ENCODE measurements at regions not wholly inside any gene's neighbourhood (a gene's known extent, or its start where the extent isn't known, plus 50 kb on each side); places are given as distances from the start of the nearest gene placed in this dataset.
"Not testable (repeated sequence)": the region's sequence is repeated elsewhere in the genome, so short reads cannot be mapped to it uniquely, and the experiment has no call there.

GRCh38 chr1:80534606-80535360 lies 1266.0 kb upstream of the ADGRL2 start:
- DNase-seq (ENCODE audit: low read depth), result no peak
- no peak overlapping the region for H3K4me3 ChIP-seq (ENCODE audit: low read depth, low read length)

GRCh38 chr1:80533775-80534334 lies 1266.9 kb upstream of the ADGRL2 start:
- DNase-seq (ENCODE audit: low read depth), result no peak
- no peak overlapping the region for H3K4me3 ChIP-seq (ENCODE audit: low read depth, low read length)

GRCh38 chr1:80533093-80533492 lies 1267.6 kb upstream of the ADGRL2 start:
- H3K4me3 ChIP-seq (ENCODE audit: low read depth, low read length), result no peak overlapping the region
- DNase-seq (ENCODE audit: low read depth), result no peak

GRCh38 chr1:80531182-80531581 lies 1269.6 kb upstream of the ADGRL2 start:
- H3K4me3 ChIP-seq (ENCODE audit: low read depth, low read length), result no peak overlapping the region
- no peak for DNase-seq (ENCODE audit: low read depth)

GRCh38 chr1:80529546-80529945 lies 1271.2 kb upstream of the ADGRL2 start:
- no peak for DNase-seq (ENCODE audit: low read depth)
- no peak overlapping the region for H3K4me3 ChIP-seq (ENCODE audit: low read depth, low read length)

- no peak for DNase-seq (ENCODE audit: low read depth)
- H3K4me3 ChIP-seq (ENCODE audit: low read depth, low read length), result no peak overlapping the region
Measured at GRCh38 chr1:80523861-80524260, 1276.9 kb upstream of the ADGRL2 start.

GRCh38 chr1:80523071-80523470 lies 1277.7 kb upstream of the ADGRL2 start:
- H3K4me3 ChIP-seq (ENCODE audit: low read depth, low read length); DNase-seq (ENCODE audit: low read depth): not testable (repeated sequence)

- H3K4me3 ChIP-seq (ENCODE audit: low read depth, low read length), result no peak overlapping the region
- DNase-seq (ENCODE audit: low read depth), result no peak
Measured at GRCh38 chr1:80520949-80521348, 1279.8 kb upstream of the ADGRL2 start.

GRCh38 chr1:80517062-80517461 lies 1283.7 kb upstream of the ADGRL2 start:
- DNase-seq (ENCODE audit: low read depth), result no peak
- H3K4me3 ChIP-seq (ENCODE audit: low read depth, low read length), result no peak overlapping the region

GRCh38 chr1:80509965-80510522 lies 1290.7 kb upstream of the ADGRL2 start:
- no peak overlapping the region for H3K4me3 ChIP-seq (ENCODE audit: low read depth, low read length)
- no peak for DNase-seq (ENCODE audit: low read depth)

GRCh38 chr1:80506216-80506615 lies 1294.5 kb upstream of the ADGRL2 start:
- no peak for DNase-seq (ENCODE audit: low read depth)
- no peak overlapping the region for H3K4me3 ChIP-seq (ENCODE audit: low read depth, low read length)

GRCh38 chr1:80498673-80499072 lies 1302.1 kb upstream of the ADGRL2 start:
- H3K4me3 ChIP-seq (ENCODE audit: low read depth, low read length), result no peak overlapping the region
- DNase-seq (ENCODE audit: low read depth), result no peak

- no peak overlapping the region for H3K4me3 ChIP-seq (ENCODE audit: low read depth, low read length)
- no peak for DNase-seq (ENCODE audit: low read depth)
Measured at GRCh38 chr1:80495806-80496205, 1304.9 kb upstream of the ADGRL2 start.

GRCh38 chr1:80472145-80472544 lies 1328.6 kb upstream of the ADGRL2 start:
- no peak for DNase-seq (ENCODE audit: low read depth)

GRCh38 chr1:80468356-80468755 lies 1332.4 kb upstream of the ADGRL2 start:
- no peak overlapping the region for H3K4me3 ChIP-seq (ENCODE audit: low read depth, low read length)

More at GRCh38 chr1:80472145-80472544, 1328.6 kb upstream of the ADGRL2 start:
- no peak overlapping the region for H3K4me3 ChIP-seq (ENCODE audit: low read depth, low read length)

GRCh38 chr1:80462006-80462405 lies 1338.7 kb upstream of the ADGRL2 start:
- no peak overlapping the region for H3K4me3 ChIP-seq (ENCODE audit: low read depth, low read length)
- no peak for DNase-seq (ENCODE audit: low read depth)

More at GRCh38 chr1:80468356-80468755, 1332.4 kb upstream of the ADGRL2 start:
- DNase-seq (ENCODE audit: low read depth), result no peak

GRCh38 chr1:80457409-80457808 lies 1343.3 kb upstream of the ADGRL2 start:
- no peak for DNase-seq (ENCODE audit: low read depth)
- no peak overlapping the region for H3K4me3 ChIP-seq (ENCODE audit: low read depth, low read length)

GRCh38 chr1:80453775-80454174 lies 1347.0 kb upstream of the ADGRL2 start:
- H3K4me3 ChIP-seq (ENCODE audit: low read depth, low read length), result no peak overlapping the region
- no peak for DNase-seq (ENCODE audit: low read depth)

- no peak overlapping the region for H3K4me3 ChIP-seq (ENCODE audit: low read depth, low read length)
- DNase-seq (ENCODE audit: low read depth), result no peak
Measured at GRCh38 chr1:80450711-80451110, 1350.0 kb upstream of the ADGRL2 start.

GRCh38 chr1:80448081-80448480 lies 1352.7 kb upstream of the ADGRL2 start:
- H3K4me3 ChIP-seq (ENCODE audit: low read depth, low read length), result no peak overlapping the region
- no peak for DNase-seq (ENCODE audit: low read depth)

- no peak for DNase-seq (ENCODE audit: low read depth)
- no peak overlapping the region for H3K4me3 ChIP-seq (ENCODE audit: low read depth, low read length)
Measured at GRCh38 chr1:80447526-80447925, 1353.2 kb upstream of the ADGRL2 start.

Data from skeletal muscle cell (primary cell).